H9 (cell line): ENCODE measurements at regions not wholly inside any gene's neighbourhood (a gene's known extent, or its start where the extent isn't known, plus 50 kb on each side); places are given as distances from the start of the nearest gene placed in this dataset.

Source experiments
- DNase-seq: peaks from one replicate; pipeline ENCODE4 v3.0.0-alpha.2; 2017
- H2AFZ ChIP-seq: one replicate; pipeline ENCODE4 v1.6.1; 2013; ENCODE audit warnings: mild to moderate bottlenecking, low read length, control low read depth, moderate library complexity
- H2AK5ac ChIP-seq: 2 replicates; pipeline ENCODE4 v1.6.1; 2013; ENCODE audit warnings: low read length, control low read depth, mixed read lengths; ENCODE audit not compliant: insufficient read length
- H2BK120ac ChIP-seq: one replicate; pipeline ENCODE4 v1.6.1; 2013; ENCODE audit warnings: low read depth, mild to moderate bottlenecking, low read length, control low read depth, inconsistent platforms; ENCODE audit not compliant: poor library complexity, severe bottlenecking
- H2BK12ac ChIP-seq: 2 replicates; pipeline ENCODE4 v1.6.1; 2013; ENCODE audit warnings: low read length, control low read depth, mixed read lengths, low read depth; ENCODE audit not compliant: insufficient read length
- H2BK15ac ChIP-seq: 2 replicates; pipeline ENCODE4 v1.6.1; 2013; ENCODE audit warnings: low read depth, low read length, control low read depth
- H2BK20ac ChIP-seq: one replicate; pipeline ENCODE4 v1.6.1; 2013; ENCODE audit warnings: low read depth, mild to moderate bottlenecking, low read length, control low read depth, inconsistent platforms; ENCODE audit not compliant: poor library complexity, severe bottlenecking
- H2BK5ac ChIP-seq: 2 replicates; pipeline ENCODE4 v1.6.1; 2013; ENCODE audit warnings: low read length, control low read depth, mixed read lengths; ENCODE audit not compliant: insufficient read length
- H3K14ac ChIP-seq: 2 replicates; pipeline ENCODE4 v1.6.1; 2013; ENCODE audit warnings: low read length, control low read depth; ENCODE audit not compliant: insufficient read depth
- H3K18ac ChIP-seq: 2 replicates; pipeline ENCODE4 v1.6.1; 2013; ENCODE audit warnings: low read depth, mild to moderate bottlenecking, mixed read lengths, low read length, control low read depth; ENCODE audit not compliant: insufficient read length
- H3K23ac ChIP-seq: 2 replicates; pipeline ENCODE4 v1.6.1; 2013; ENCODE audit warnings: low read length, control low read depth, mixed read lengths, low read depth; ENCODE audit not compliant: insufficient read length
- H3K23me2 ChIP-seq: 2 replicates; pipeline ENCODE4 v1.6.1; 2013; ENCODE audit warnings: low read depth, mild to moderate bottlenecking, mixed read lengths, low read length, control low read depth; ENCODE audit not compliant: insufficient read length, poor library complexity, severe bottlenecking
- H3K27ac ChIP-seq: 2 replicates; pipeline ENCODE4 v1.5.1; 2013; ENCODE audit warnings: low read length, control low read depth, mixed read lengths, low read depth; ENCODE audit not compliant: insufficient read length
- H3K27me3 ChIP-seq: 2 replicates; pipeline ENCODE4 v1.6.1; 2013; ENCODE audit warnings: low read length, control low read depth, inconsistent platforms; ENCODE audit not compliant: insufficient read depth
- H3K4ac ChIP-seq: 2 replicates; pipeline ENCODE4 v1.6.1; 2013; ENCODE audit warnings: low read depth, mild to moderate bottlenecking, control low read depth, inconsistent platforms, low read length, moderate library complexity
- H3K4me1 ChIP-seq: 2 replicates; pipeline ENCODE4 v1.6.1; 2013; ENCODE audit warnings: low read length, control low read depth, inconsistent platforms; ENCODE audit not compliant: insufficient read depth
- H3K4me2 ChIP-seq: 2 replicates; pipeline ENCODE4 v1.6.1; 2013; ENCODE audit warnings: low read length, control low read depth, mixed read lengths; ENCODE audit not compliant: insufficient read length, insufficient read depth
- H3K56ac ChIP-seq: 2 replicates; pipeline ENCODE4 v1.6.1; 2013; ENCODE audit warnings: low read depth, mild to moderate bottlenecking, mixed read lengths, low read length, control low read depth; ENCODE audit not compliant: insufficient read length
- H3K79me1 ChIP-seq: 2 replicates; pipeline ENCODE4 v1.6.1; 2013; ENCODE audit warnings: low read depth, mild to moderate bottlenecking, moderate library complexity, low read length, control low read depth, inconsistent platforms; ENCODE audit not compliant: insufficient read depth, poor library complexity, severe bottlenecking
- H3K79me2 ChIP-seq: 2 replicates; pipeline ENCODE4 v1.6.1; 2013; ENCODE audit warnings: low read length, control low read depth, inconsistent platforms; ENCODE audit not compliant: insufficient read depth
- H3K9ac ChIP-seq: 2 replicates; pipeline ENCODE4 v1.6.1; 2013; ENCODE audit warnings: low read length, control low read depth, mixed read lengths; ENCODE audit not compliant: insufficient read length; ENCODE audit errors: extremely low read depth
- H3K9me3 ChIP-seq: one replicate; pipeline ENCODE4 v1.6.1; 2013; ENCODE audit warnings: low read depth, low read length, inconsistent platforms; ENCODE audit not compliant: control insufficient read depth
- H3T11ph ChIP-seq: one replicate; pipeline ENCODE4 v1.6.1; 2013; ENCODE audit warnings: mild to moderate bottlenecking, low read length, control low read depth, inconsistent platforms
- H4K20me1 ChIP-seq: one replicate; pipeline ENCODE4 v1.6.1; 2013; ENCODE audit not compliant: control insufficient read depth, insufficient read length, insufficient read depth
- H4K5ac ChIP-seq: 2 replicates; pipeline ENCODE4 v1.6.1; 2013; ENCODE audit warnings: low read depth, mild to moderate bottlenecking, mixed read lengths, low read length, control low read depth; ENCODE audit not compliant: insufficient read length
- H4K8ac ChIP-seq: replicated peaks from 2 replicates; pipeline ENCODE4 v1.6.1; 2013; ENCODE audit warnings: low read length, control low read depth, mixed read lengths, low read depth; ENCODE audit not compliant: insufficient read length
- H4K91ac ChIP-seq: 2 replicates; pipeline ENCODE4 v1.6.1; 2013; ENCODE audit warnings: low read depth, mild to moderate bottlenecking, moderate library complexity, mixed read lengths, low read length, control low read depth; ENCODE audit not compliant: insufficient read length
- H3K27ac Mint-ChIP-seq, 3 experiments: 2 replicates in 2 of 3; 3 replicates in 1 of 3; pipeline ENCODE4 v1.8.0; 2020 to 2021; ENCODE audit warnings: mixed read lengths in 3 of 3, mild to moderate bottlenecking in 1 of 3, moderate library complexity in 1 of 3
- H3K27me3 Mint-ChIP-seq: 2 replicates; pipeline ENCODE4 v1.8.0; 2021; ENCODE audit warnings: low read depth, mild to moderate bottlenecking, moderate library complexity, mixed read lengths
- H3K36me3 Mint-ChIP-seq, 3 experiments: 2 replicates in 2 of 3; 3 replicates in 1 of 3; pipeline ENCODE4 v1.8.0; 2020 to 2021; ENCODE audit warnings: low read depth in 3 of 3, mixed read lengths in 3 of 3; ENCODE audit not compliant: insufficient read depth in 1 of 3
- H3K4me1 Mint-ChIP-seq, 2 experiments: 2 replicates each; pipeline ENCODE4 v1.8.0; 2020; ENCODE audit warnings: mixed read lengths in 2 of 2
- H3K4me3 Mint-ChIP-seq, 2 experiments: 2 replicates in 1 of 2; 3 replicates in 1 of 2; pipeline ENCODE4 v1.8.0; 2020 to 2021; ENCODE audit warnings: mild to moderate bottlenecking in 2 of 2, mixed read lengths in 2 of 2, moderate library complexity in 1 of 2
- H3K9me3 Mint-ChIP-seq, 2 experiments: 2 replicates in 1 of 2; 3 replicates in 1 of 2; pipeline ENCODE4 v1.8.0; 2020; ENCODE audit warnings: mild to moderate bottlenecking in 2 of 2, mixed read lengths in 2 of 2, moderate library complexity in 1 of 2
- WGBS: extraction: QIAGEN DNeasy Blood & Tissue Kit; methylation state at CpG from one replicate; pipeline ENCODE4 v1.1.7; 2013; ENCODE audit warnings: missing lambda C conversion rate, low lambda C conversion rate, mixed read lengths; ENCODE audit not compliant: insufficient read length; ENCODE audit errors: extremely low coverage; 5-methylcytosine and 5-hydroxymethylcytosine counted together
- TF ChIP-seq, protein P1 (sequence below): fragments of 200-600 bp; sonication (generic); conservative IDR thresholded peaks from 3 replicates; pipeline ENCODE4 v1.8.0; 2021; ENCODE audit warnings: antibody characterized with exemption, mild to moderate bottlenecking

DNA sequence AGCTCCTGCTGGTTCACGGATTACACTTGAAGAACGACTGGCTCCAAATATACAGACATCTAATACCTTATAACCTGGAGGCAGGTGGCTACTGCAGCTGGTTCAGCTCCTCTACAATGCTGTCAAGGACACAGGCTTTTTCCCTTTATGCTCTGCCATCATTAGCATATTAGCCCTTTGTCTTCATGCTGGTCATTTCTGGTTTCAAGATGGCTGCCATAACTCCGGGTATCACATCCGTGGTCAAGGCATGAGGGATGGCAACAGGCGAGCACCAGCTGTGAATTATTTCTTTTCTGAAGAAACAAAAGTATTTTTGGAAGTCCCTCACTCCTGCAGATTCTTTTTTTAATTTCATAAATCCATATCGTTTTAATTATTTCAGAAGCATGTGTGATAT, 124.3 kb upstream of the MED13 start:
- Histone ChIP-seq H4K8ac (no peak overlapping the region), H3K56ac (no peak overlapping the region), H4K5ac (no peak overlapping the region), H3K9me3 (no peaks in the 10 kb centered on the region), H2BK20ac (no peak overlapping the region), H3K4me1 (no peaks in the 10 kb centered on the region), H3K9ac (no peak overlapping the region), H2BK120ac (no peak overlapping the region), H3K23ac (no peak overlapping the region), H3K4me2 (no peak overlapping the region), H3K4ac (no peak overlapping the region), H3K18ac (no peak overlapping the region), H3K27me3 (no peaks in the 10 kb centered on the region), H2BK5ac (no peak overlapping the region), H4K20me1 (no peaks in the 10 kb centered on the region), H3K27ac (no peak overlapping the region), H3T11ph (no peak overlapping the region), H3K23me2 (no peaks in the 10 kb centered on the region), H3K79me2 (no peaks in the 10 kb centered on the region), H4K91ac (no peak overlapping the region), H3K79me1 (no peaks in the 10 kb centered on the region), H2BK15ac (no peak overlapping the region), H2AFZ (no peak overlapping the region), H2BK12ac (no peak overlapping the region), H3K14ac (no peak overlapping the region), H2AK5ac (no peak overlapping the region)
- H3K4me3 Mint-ChIP-seq = no peak overlapping the region
- no peak for DNase-seq
- H3K27ac Mint-ChIP-seq = no peak overlapping the region
- peaks cover 10 to 14% of the 10 kb centered on the region in 2 experiments for H3K4me1 Mint-ChIP-seq
- no CpG with 5 or more reads among the region's 6 CpGs for WGBS
- H3K9me3 Mint-ChIP-seq = no peaks in the 10 kb centered on the region
- H3K36me3 Mint-ChIP-seq = no peaks in the 10 kb centered on the region
- TF ChIP-seq, protein P1, sequence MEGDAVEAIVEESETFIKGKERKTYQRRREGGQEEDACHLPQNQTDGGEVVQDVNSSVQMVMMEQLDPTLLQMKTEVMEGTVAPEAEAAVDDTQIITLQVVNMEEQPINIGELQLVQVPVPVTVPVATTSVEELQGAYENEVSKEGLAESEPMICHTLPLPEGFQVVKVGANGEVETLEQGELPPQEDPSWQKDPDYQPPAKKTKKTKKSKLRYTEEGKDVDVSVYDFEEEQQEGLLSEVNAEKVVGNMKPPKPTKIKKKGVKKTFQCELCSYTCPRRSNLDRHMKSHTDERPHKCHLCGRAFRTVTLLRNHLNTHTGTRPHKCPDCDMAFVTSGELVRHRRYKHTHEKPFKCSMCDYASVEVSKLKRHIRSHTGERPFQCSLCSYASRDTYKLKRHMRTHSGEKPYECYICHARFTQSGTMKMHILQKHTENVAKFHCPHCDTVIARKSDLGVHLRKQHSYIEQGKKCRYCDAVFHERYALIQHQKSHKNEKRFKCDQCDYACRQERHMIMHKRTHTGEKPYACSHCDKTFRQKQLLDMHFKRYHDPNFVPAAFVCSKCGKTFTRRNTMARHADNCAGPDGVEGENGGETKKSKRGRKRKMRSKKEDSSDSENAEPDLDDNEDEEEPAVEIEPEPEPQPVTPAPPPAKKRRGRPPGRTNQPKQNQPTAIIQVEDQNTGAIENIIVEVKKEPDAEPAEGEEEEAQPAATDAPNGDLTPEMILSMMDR = no peak
- no peaks in the 10 kb centered on the region; the same call in 1 of the 2 replicates for H3K27me3 Mint-ChIP-seq
